ENCODE measurements at regions not wholly inside any gene's neighbourhood (a gene's known extent, or its start where the extent isn't known, plus 50 kb on each side); places are given as distances from the start of the nearest gene placed in this dataset.

DNA sequence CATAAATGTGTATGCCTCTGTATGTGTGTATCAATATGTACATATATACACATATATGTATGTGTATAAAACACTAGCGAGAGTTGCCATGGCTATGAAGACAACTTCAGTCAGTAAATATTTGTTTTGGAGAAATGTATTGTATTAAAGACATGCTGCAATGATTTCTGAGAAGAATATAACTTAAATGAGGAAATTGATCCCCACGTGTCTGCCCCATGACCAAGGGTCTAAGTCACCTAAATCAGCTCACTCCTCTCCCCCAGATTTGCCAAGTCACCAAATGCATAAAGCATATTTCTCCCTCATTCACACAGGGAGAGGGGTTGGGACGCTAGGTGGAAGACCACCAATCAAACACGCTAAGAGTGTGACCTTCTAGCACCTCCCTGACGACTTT is 58.3 kb upstream of the LYST start:
- peaks cover 22% of the 10 kb centered on the region for H3K4me1 ChIP-seq (ENCODE audit: low read length)
- H3K4me3 ChIP-seq (ENCODE audit: low read length) = no peak overlapping the region
- TF ChIP-seq EZH2 (optimal IDR thresholded peaks at IDR 0.05; ENCODE audit: low read depth, low read length) (no peak), CTCF (IDR thresholded peaks at IDR 0.05; ENCODE audit: low read length) (no peak), EZH2phosphoT487 (IDR thresholded peaks at IDR 0.05; ENCODE audit: low read length) (no peak)
- no peaks in the 10 kb centered on the region for H3K36me3 ChIP-seq (replicated peaks; ENCODE audit: insufficient read depth, low read length)
- no peaks in the 10 kb centered on the region for H3K9me2 ChIP-seq (replicated peaks; ENCODE audit: insufficient read depth, low read length)
- H3K27me3 ChIP-seq (replicated peaks; ENCODE audit: insufficient read depth, low read length) = no peaks in the 10 kb centered on the region
- H3F3A ChIP-seq (ENCODE audit: insufficient read depth, low read length) = peaks cover 10% of the 10 kb centered on the region; the same call in 1 of the 2 replicates
- no peak overlapping the region for H3K27ac ChIP-seq (ENCODE audit: low read length)
- H4K20me1 ChIP-seq (ENCODE audit: insufficient read depth, low read length) = no peaks in the 10 kb centered on the region
- H3K79me2 ChIP-seq (ENCODE audit: low read length) = no peaks in the 10 kb centered on the region
- H3K9me3 ChIP-seq (replicated peaks; ENCODE audit: insufficient read depth, low read length) = no peaks in the 10 kb centered on the region
- no peak overlapping the region for H3K9ac ChIP-seq (ENCODE audit: low read length)
- DNase-seq = no peak
- H3K4me2 ChIP-seq (ENCODE audit: low read depth, low read length) = no peak overlapping the region
- H2AFZ ChIP-seq (ENCODE audit: low read length) = no peak overlapping the region

- Histone ChIP-seq H3F3A (ENCODE audit: insufficient read depth, low read length) (peaks cover 10% of the 10 kb centered on the region; the same call in 1 of the 2 replicates), H3K9ac (ENCODE audit: low read length) (peak overlapping the region; percentile 4; the same call in 1 of the 2 replicates), H2AFZ (ENCODE audit: low read length) (peak overlapping the region; percentile 48), H3K4me1 (ENCODE audit: low read length) (peaks cover 36% of the 10 kb centered on the region), H3K4me2 (ENCODE audit: low read depth, low read length) (peak overlapping the region; percentile 65), H3K79me2 (ENCODE audit: low read length) (no peaks in the 10 kb centered on the region), H3K9me3 (replicated peaks; ENCODE audit: insufficient read depth, low read length) (no peaks in the 10 kb centered on the region), H3K4me3 (ENCODE audit: low read length) (peak overlapping the region; percentile 10), H3K9me2 (replicated peaks; ENCODE audit: insufficient read depth, low read length) (no peaks in the 10 kb centered on the region), H3K36me3 (replicated peaks; ENCODE audit: insufficient read depth, low read length) (no peaks in the 10 kb centered on the region), H3K27ac (ENCODE audit: low read length) (peak overlapping the region; percentile 69; the same call in 1 of the 2 replicates), H4K20me1 (ENCODE audit: insufficient read depth, low read length) (no peaks in the 10 kb centered on the region), H3K27me3 (replicated peaks; ENCODE audit: insufficient read depth, low read length) (no peaks in the 10 kb centered on the region)
- TF ChIP-seq EZH2 (optimal IDR thresholded peaks at IDR 0.05; ENCODE audit: low read depth, low read length) = no peak
- no peak for TF ChIP-seq EZH2phosphoT487 (IDR thresholded peaks at IDR 0.05; ENCODE audit: low read length)
- TF ChIP-seq CTCF (IDR thresholded peaks at IDR 0.05; ENCODE audit: low read length) = no peak
- peak; percentile 86 for DNase-seq
Observed at GRCh38 chr1:235923466-235924021, 56.8 kb upstream of the LYST start.

- H3K9me3 ChIP-seq (replicated peaks; ENCODE audit: insufficient read depth, low read length) = no peaks in the 10 kb centered on the region
- no peak overlapping the region for H2AFZ ChIP-seq (ENCODE audit: low read length)
- no peaks in the 10 kb centered on the region for H3K27me3 ChIP-seq (replicated peaks; ENCODE audit: insufficient read depth, low read length)
- H4K20me1 ChIP-seq (ENCODE audit: insufficient read depth, low read length) = no peaks in the 10 kb centered on the region
- H3K4me1 ChIP-seq (ENCODE audit: low read length) = peaks cover 36% of the 10 kb centered on the region
- no peak overlapping the region for H3K9ac ChIP-seq (ENCODE audit: low read length)
- H3K36me3 ChIP-seq (replicated peaks; ENCODE audit: insufficient read depth, low read length) = no peaks in the 10 kb centered on the region
- H3K79me2 ChIP-seq (ENCODE audit: low read length) = no peaks in the 10 kb centered on the region
- H3K4me3 ChIP-seq (ENCODE audit: low read length) = no peak overlapping the region
- H3F3A ChIP-seq (ENCODE audit: insufficient read depth, low read length) = peaks cover 10% of the 10 kb centered on the region; the same call in 1 of the 2 replicates
- no peak for DNase-seq
- H3K27ac ChIP-seq (ENCODE audit: low read length) = no peak overlapping the region
- H3K9me2 ChIP-seq (replicated peaks; ENCODE audit: insufficient read depth, low read length) = no peaks in the 10 kb centered on the region
- TF ChIP-seq CTCF (IDR thresholded peaks at IDR 0.05; ENCODE audit: low read length) = no peak
- no peak for TF ChIP-seq EZH2phosphoT487 (IDR thresholded peaks at IDR 0.05; ENCODE audit: low read length)
- no peak for TF ChIP-seq EZH2 (optimal IDR thresholded peaks at IDR 0.05; ENCODE audit: low read depth, low read length)
- H3K4me2 ChIP-seq (ENCODE audit: low read depth, low read length) = no peak overlapping the region
Observed at GRCh38 chr1:235920596-235921375, 54.1 kb upstream of the LYST start.
